CD4-positive, CD25-positive, alpha-beta regulatory T cell (primary cell): ENCODE measurements at regions not wholly inside any gene's neighbourhood (a gene's known extent, or its start where the extent isn't known, plus 50 kb on each side); places are given as distances from the start of the nearest gene placed in this dataset.

Source experiments
- ATAC-seq, 2 donors: fragments of 150-1000 bp; cut with Tn5 transposase; one replicate each; pipeline ENCODE4 v1.10.0; 2021; ENCODE audit warnings: low read depth in 2 of 2, moderate number of reproducible peaks in 2 of 2, moderate library complexity in 1 of 2
- DNase-seq, 3 donors: peaks; one replicate each; pipeline versions ENCODE4 v3.0.0 to v3.0.0-alpha.2; 2012 to 2022; ENCODE audit warnings: mixed read lengths in 1 of 3
- H3K27ac ChIP-seq: one replicate; pipeline ENCODE4 v1.7.0; 2013; ENCODE audit warnings: mild to moderate bottlenecking, low read length; ENCODE audit not compliant: insufficient read depth, poor library complexity, severe bottlenecking
- H3K27me3 ChIP-seq: one replicate; pipeline ENCODE4 v1.7.0; 2013; ENCODE audit warnings: low read length; ENCODE audit not compliant: control insufficient read depth, insufficient read depth
- H3K36me3 ChIP-seq: one replicate; pipeline ENCODE4 v1.7.0; 2013; ENCODE audit warnings: mild to moderate bottlenecking, low read length, moderate library complexity; ENCODE audit not compliant: control insufficient read depth, insufficient read depth
- H3K4me1 ChIP-seq: 2 replicates; pipeline ENCODE4 v1.7.0; 2013; ENCODE audit warnings: mild to moderate bottlenecking, low read length; ENCODE audit not compliant: insufficient read depth, control insufficient read depth, poor library complexity, severe bottlenecking
- H3K4me3 ChIP-seq: one replicate; pipeline ENCODE4 v1.7.0; 2013; ENCODE audit warnings: low read depth, mild to moderate bottlenecking, low read length, moderate library complexity
- H3K9me3 ChIP-seq, 2 experiments: 1 replicate in 1 of 2; 2 replicates in 1 of 2; pipeline ENCODE4 v1.7.0; 2013; ENCODE audit warnings: low read length in 2 of 2, mild to moderate bottlenecking in 1 of 2, moderate library complexity in 1 of 2; ENCODE audit not compliant: control insufficient read depth in 2 of 2
- H3K27ac Mint-ChIP-seq, 3 donors: one replicate each; pipeline ENCODE4 v1.8.0; 2020 to 2022; ENCODE audit warnings: mild to moderate bottlenecking in 3 of 3, mixed read lengths in 3 of 3, moderate library complexity in 2 of 3
- H3K27me3 Mint-ChIP-seq: one replicate; pipeline ENCODE4 v1.8.0; 2022; ENCODE audit warnings: mild to moderate bottlenecking, mixed read lengths
- H3K36me3 Mint-ChIP-seq: one replicate; pipeline ENCODE4 v1.8.0; 2020; ENCODE audit warnings: mixed read lengths
- H3K4me1 Mint-ChIP-seq, 4 donors: one replicate each; pipeline ENCODE4 v1.8.0; 2020 to 2022; ENCODE audit warnings: mixed read lengths in 4 of 4, mild to moderate bottlenecking in 1 of 4
- H3K4me3 Mint-ChIP-seq, 4 donors: one replicate each; pipeline ENCODE4 v1.8.0; 2020 to 2022; ENCODE audit warnings: mild to moderate bottlenecking in 4 of 4, mixed read lengths in 4 of 4, moderate library complexity in 3 of 4
- H3K9me3 Mint-ChIP-seq, 7 donors: one replicate each; pipeline ENCODE4 v1.8.0; 2020 to 2022; ENCODE audit warnings: mixed read lengths in 7 of 7, mild to moderate bottlenecking in 3 of 7, moderate library complexity in 2 of 7

DNA sequence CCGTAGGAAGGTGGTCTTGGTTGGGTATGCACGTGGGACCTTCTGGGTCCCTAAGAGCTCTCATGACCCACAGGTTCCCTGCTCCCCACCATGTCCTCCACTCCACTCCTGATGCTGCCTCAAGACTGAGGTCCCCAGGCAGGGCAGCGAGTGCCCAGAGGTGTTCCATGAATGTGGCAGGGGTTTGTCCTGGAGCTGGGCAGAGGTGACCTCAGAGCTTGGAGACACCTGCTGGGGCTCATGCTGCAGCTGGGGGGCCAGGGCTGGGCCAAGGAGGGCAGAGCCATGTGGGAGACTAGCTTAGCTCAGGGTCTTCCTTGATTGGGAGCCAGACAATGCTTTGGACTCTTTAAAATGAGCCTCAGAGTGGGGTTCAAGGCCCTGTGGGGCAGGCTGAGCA lies 74.0 kb upstream of the PITX1 start:
- H3K27ac ChIP-seq = no peak overlapping the region
- DNase-seq (no peak), ATAC-seq (no peak)
- Mint-ChIP-seq H3K4me1 (no peaks in the 10 kb centered on the region), H3K4me3 (no peak overlapping the region), H3K36me3 (no peaks in the 10 kb centered on the region), H3K27me3 (peaks cover 7% of the 10 kb centered on the region), H3K9me3 (no peaks in the 10 kb centered on the region), H3K27ac (no peak overlapping the region)
- H3K4me3 ChIP-seq = no peak overlapping the region
- H3K36me3 ChIP-seq = no peaks in the 10 kb centered on the region
- H3K4me1 ChIP-seq = no peaks in the 10 kb centered on the region
- H3K27me3 ChIP-seq = no peaks in the 10 kb centered on the region
- no peaks in the 10 kb centered on the region for H3K9me3 ChIP-seq

DNA sequence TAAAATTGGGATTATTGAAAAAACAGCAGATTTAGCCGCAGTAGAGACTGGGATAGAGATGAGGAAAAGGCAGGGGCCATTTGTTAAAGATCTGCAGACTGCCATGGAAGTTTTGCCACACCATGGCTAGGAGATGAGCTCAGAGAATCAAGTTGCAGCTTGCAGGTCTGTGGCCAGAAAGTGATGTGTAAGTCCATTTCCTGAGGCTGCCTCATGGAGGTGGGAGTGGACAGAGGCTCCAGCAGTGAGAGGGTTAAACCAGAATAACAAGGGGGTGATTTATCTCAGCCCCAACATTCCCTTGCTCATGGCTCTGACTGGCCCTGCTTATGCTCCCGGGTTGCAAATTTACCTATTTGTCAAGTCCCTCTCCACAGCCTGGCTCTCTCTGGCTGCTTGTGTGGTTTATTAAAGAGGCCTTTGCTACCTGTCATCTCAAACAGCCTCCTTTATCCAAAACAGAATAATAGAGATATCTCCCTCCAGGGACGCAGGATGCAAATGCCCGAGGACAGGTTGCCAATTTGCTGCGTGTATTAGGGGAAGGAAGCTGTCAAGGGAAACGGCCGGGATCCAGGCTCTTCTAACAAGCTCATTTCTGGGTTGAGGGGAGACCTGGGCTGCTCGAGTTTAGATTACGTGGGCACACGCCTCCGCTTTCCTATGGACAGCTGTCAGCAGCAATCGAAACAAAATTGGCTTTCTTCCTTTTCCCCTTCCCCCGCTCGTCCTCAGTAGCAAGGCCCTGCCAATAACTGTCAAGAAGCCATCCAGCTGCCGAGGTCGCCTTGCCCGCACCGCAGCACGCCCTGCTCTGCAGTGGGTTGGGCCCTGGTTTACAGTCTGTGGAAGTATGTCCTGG lies 72.8 kb upstream of the PITX1 start:
- no peaks in the 10 kb centered on the region for H3K36me3 Mint-ChIP-seq
- DNase-seq = no peak

DNA sequence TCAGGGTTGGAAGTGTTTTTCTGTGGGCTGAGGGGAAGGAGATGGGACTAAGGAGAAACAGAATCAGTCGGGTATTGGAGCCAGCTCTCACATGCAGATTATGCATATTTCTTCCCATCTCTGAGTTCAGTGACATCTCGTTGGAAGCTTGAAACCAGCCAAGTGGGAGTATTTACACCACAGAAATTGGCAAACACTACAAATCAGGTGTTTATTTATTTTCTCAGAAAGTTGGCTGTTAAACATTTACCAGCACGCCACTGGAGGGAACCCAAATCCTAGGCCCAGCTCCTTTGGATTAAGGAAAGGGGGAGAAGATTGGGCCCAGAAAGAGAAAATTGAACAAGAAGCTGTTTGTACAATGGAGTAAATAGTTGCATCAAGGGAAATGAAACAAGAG lies 72.1 kb upstream of the PITX1 start:
- H3K27me3 Mint-ChIP-seq = peaks cover 7% of the 10 kb centered on the region
- Histone ChIP-seq H3K4me1 (no peaks in the 10 kb centered on the region), H3K9me3 (no peaks in the 10 kb centered on the region), H3K27me3 (no peaks in the 10 kb centered on the region), H3K36me3 (no peaks in the 10 kb centered on the region), H3K27ac (no peak overlapping the region), H3K4me3 (no peak overlapping the region)
- ATAC-seq = no peak
- H3K27ac Mint-ChIP-seq = no peak overlapping the region
- H3K36me3 Mint-ChIP-seq = no peaks in the 10 kb centered on the region
- DNase-seq = no peak
- H3K4me1 Mint-ChIP-seq = no peaks in the 10 kb centered on the region
- H3K4me3 Mint-ChIP-seq = no peak overlapping the region
- no peaks in the 10 kb centered on the region for H3K9me3 Mint-ChIP-seq

More for the DNA sequence above, 72.8 kb upstream of the PITX1 start:
- Histone ChIP-seq H3K4me3 (no peak overlapping the region), H3K9me3 (no peaks in the 10 kb centered on the region), H3K36me3 (no peaks in the 10 kb centered on the region), H3K27ac (no peak overlapping the region), H3K27me3 (no peaks in the 10 kb centered on the region), H3K4me1 (no peaks in the 10 kb centered on the region)
- Mint-ChIP-seq H3K9me3 (no peaks in the 10 kb centered on the region), H3K4me3 (no peak overlapping the region), H3K27ac (no peak overlapping the region), H3K27me3 (peaks cover 7% of the 10 kb centered on the region), H3K4me1 (no peaks in the 10 kb centered on the region)
- no peak for ATAC-seq

DNA sequence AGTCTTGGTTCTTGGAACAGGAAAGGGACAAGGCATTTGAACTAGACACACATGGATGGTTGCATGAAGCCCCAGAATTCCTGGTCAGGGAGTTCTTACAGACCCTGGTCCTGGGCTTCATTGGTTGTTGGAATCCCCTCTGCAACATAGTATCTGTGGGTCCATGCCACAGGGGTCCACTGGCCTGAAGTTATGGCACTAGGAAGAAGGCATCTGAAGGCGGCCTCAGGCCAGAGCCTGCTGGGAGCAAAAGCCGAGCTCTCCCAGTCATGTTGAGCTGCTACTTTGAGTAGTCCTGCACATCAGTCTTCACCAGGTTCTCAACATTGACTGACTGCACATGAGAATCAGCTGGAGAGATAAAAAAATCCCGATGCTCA lies 71.1 kb upstream of the PITX1 start:
- Mint-ChIP-seq H3K4me3 (no peak overlapping the region), H3K9me3 (no peaks in the 10 kb centered on the region), H3K27ac (no peak overlapping the region), H3K27me3 (peaks cover 7% of the 10 kb centered on the region), H3K36me3 (no peaks in the 10 kb centered on the region), H3K4me1 (no peaks in the 10 kb centered on the region)
- DNase-seq = no peak
- Histone ChIP-seq H3K27me3 (no peaks in the 10 kb centered on the region), H3K36me3 (no peaks in the 10 kb centered on the region), H3K9me3 (no peaks in the 10 kb centered on the region), H3K4me1 (no peaks in the 10 kb centered on the region), H3K4me3 (no peak overlapping the region), H3K27ac (no peak overlapping the region)
- ATAC-seq = no peak

DNA sequence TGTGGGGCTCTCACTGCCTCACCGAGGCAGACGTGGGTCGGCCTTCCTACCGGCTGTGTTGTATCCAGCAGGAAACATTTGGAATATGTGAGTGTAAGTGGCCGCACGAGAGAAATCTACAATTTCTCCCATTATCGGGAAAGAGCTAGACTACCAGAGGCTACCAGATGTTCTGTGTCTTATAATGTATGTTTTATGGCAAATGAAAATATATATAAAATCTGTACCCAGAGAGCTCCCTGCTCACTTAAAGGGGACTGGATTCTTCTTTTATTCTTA lies 69.5 kb upstream of the PITX1 start:
- DNase-seq (no peak), ATAC-seq (no peak)
- Mint-ChIP-seq H3K27me3 (peaks cover 7% of the 10 kb centered on the region), H3K4me3 (no peak overlapping the region), H3K9me3 (no peaks in the 10 kb centered on the region), H3K36me3 (no peaks in the 10 kb centered on the region), H3K4me1 (no peaks in the 10 kb centered on the region), H3K27ac (no peak overlapping the region)
- Histone ChIP-seq H3K27ac (no peak overlapping the region), H3K27me3 (no peaks in the 10 kb centered on the region), H3K36me3 (no peaks in the 10 kb centered on the region), H3K4me3 (no peak overlapping the region), H3K4me1 (no peaks in the 10 kb centered on the region), H3K9me3 (no peaks in the 10 kb centered on the region)

DNA sequence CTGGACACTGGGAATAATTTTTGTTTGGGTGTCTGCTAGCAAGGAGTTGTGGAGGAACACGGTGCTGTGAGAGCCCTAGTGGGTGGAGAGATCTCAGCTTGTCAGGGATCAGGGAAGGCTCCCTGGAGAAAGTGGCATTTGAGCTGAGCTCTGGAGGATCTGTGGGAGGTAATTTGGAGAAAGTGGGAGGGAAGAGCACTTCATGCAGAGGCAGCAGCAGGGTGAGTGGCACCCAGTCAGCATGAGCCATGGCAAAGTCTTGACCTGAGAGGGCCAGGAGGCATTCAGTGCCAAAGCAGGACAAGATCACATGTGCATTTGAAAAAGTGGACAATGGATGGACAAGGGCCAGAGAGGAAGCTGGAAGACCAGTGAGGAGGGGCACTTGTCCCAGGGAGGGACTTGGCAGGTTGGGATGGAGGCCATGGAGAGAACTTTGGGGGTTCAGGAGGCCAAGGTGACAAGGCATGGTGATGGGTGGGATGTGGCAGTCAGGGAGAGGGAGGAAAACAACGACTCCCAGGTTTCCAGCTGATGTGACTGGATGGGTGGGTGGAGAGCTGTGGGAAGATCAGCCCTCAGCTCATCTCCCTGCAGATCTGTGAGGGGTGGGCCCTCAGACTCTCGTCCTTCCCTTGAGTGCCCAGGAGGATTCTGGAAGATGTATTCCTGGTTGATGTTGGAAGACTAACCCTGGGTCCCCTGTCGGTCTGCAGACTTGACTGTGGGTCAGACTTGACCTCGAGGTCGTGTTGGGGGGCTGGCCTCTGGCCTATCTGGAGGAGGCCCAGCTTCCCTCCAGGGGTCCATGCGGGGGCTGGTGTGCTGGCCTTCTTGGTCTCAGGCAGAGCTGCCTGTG lies 68.9 kb upstream of the PITX1 start:
- Histone ChIP-seq H3K27ac (no peak overlapping the region), H3K27me3 (no peaks in the 10 kb centered on the region), H3K9me3 (no peaks in the 10 kb centered on the region), H3K36me3 (no peaks in the 10 kb centered on the region), H3K4me1 (no peaks in the 10 kb centered on the region), H3K4me3 (no peak overlapping the region)
- Mint-ChIP-seq H3K36me3 (no peaks in the 10 kb centered on the region), H3K9me3 (no peaks in the 10 kb centered on the region), H3K27ac (no peak overlapping the region), H3K4me3 (no peak overlapping the region), H3K4me1 (no peaks in the 10 kb centered on the region), H3K27me3 (peaks cover 8% of the 10 kb centered on the region)
- DNase-seq = no peak
- no peak for ATAC-seq

DNA sequence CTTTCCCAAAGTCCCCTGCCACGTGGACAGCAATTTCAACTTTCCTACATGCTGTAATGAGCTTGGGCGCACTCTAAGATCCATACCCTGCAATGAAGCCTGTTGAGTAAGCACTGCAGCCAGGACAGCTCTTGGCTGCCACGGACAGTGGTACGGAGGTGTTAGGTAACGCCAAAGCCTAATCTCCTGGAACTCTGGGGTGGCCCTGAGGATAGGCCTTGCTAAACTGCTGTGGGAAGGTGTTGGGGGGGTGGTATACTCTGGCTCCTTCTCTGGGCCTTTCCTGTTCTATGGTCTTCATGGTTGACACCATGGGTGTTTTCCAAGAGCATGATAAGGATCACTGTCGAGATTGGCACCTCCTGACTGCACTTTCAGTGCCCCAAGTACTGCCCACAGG lies 66.4 kb upstream of the PITX1 start:
- DNase-seq (no peak), ATAC-seq (no peak)
- Mint-ChIP-seq H3K27ac (no peak overlapping the region), H3K4me3 (no peak overlapping the region), H3K27me3 (peaks cover 14% of the 10 kb centered on the region), H3K9me3 (no peaks in the 10 kb centered on the region), H3K4me1 (no peaks in the 10 kb centered on the region), H3K36me3 (no peaks in the 10 kb centered on the region)
- Histone ChIP-seq H3K27ac (no peak overlapping the region), H3K9me3 (no peaks in the 10 kb centered on the region), H3K27me3 (no peaks in the 10 kb centered on the region), H3K36me3 (no peaks in the 10 kb centered on the region), H3K4me1 (no peaks in the 10 kb centered on the region), H3K4me3 (no peak overlapping the region)

DNA sequence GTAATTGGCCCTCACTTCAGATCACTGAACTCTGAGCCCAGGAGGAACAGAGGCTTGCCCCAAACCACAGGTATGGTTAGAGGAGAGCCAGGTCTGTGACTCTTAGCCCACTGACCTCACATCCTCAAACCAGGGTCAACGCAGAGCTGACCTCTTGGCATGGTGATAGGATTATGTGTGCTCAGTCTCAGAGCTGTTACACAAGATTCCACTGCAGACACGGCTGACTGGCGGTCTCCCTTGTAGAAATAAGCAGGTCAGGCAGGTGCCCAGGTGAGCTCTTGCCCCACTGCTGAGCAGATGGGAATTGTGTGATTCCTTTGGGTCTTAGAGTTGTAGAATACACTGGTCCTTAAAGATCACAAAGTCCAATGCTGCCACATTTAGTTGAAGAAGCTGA lies 66.0 kb upstream of the PITX1 start:
- Histone ChIP-seq H3K4me1 (no peaks in the 10 kb centered on the region), H3K27me3 (no peaks in the 10 kb centered on the region), H3K27ac (no peak overlapping the region), H3K4me3 (no peak overlapping the region), H3K36me3 (no peaks in the 10 kb centered on the region), H3K9me3 (no peaks in the 10 kb centered on the region)
- Mint-ChIP-seq H3K36me3 (no peaks in the 10 kb centered on the region), H3K9me3 (no peaks in the 10 kb centered on the region), H3K4me3 (no peak overlapping the region), H3K4me1 (no peaks in the 10 kb centered on the region), H3K27me3 (peaks cover 14% of the 10 kb centered on the region), H3K27ac (no peak overlapping the region)
- no peak for ATAC-seq
- no peak for DNase-seq
